ENCODE measurements at regions not wholly inside any gene's neighbourhood (a gene's known extent, or its start where the extent isn't known, plus 50 kb on each side); places are given as distances from the start of the nearest gene placed in this dataset.

DNA sequence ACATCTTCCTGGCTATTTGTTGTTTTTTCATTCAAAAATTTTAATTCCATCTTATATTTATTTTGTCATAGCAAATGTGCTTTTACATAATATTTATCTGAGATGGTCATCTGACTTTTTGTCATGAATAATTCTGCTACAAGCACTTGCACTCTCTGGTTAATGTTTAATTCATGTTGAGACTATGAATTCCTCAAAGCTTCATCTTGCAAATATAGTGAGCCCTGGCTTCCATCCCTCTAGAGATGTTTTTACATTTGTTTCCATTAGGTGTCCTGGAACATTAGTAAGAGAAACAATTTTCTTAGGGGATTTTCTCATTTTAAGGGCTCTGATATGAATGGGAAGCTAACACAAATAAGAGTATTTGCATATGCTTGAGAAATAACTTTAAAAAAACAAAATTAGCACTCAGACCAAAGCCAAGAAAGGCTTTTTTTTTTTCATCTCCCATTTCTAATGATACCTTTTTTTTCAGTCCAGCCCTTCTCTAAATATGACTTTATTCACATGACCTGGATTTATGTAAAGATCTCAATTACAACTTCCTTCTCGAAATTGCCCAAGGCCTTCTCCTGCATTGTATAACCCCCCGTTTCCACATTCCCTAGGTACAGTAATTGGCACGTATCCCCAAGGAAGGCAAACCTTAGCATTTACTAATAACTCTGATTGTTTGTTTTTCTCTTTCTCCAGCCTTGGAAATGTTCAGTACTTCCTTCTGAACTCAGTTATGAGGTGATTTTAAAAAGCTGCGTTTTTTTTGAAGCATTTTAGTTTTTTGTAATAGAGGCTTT lies 797.0 kb upstream of the GJE1 start:
- TF ChIP-seq EZH2phosphoT487 (IDR thresholded peaks at IDR 0.05; ENCODE audit: low read length) = no peak
- no peak for TF ChIP-seq CTCF (IDR thresholded peaks at IDR 0.05; ENCODE audit: low read length)
- TF ChIP-seq EZH2 (optimal IDR thresholded peaks at IDR 0.05; ENCODE audit: low read depth, low read length) = no peak
